Tibial artery (tissue), 4 donors: ENCODE measurements at regions not wholly inside any gene's neighbourhood (a gene's known extent, or its start where the extent isn't known, plus 50 kb on each side); places are given as distances from the start of the nearest gene placed in this dataset.

Experiments used
- DNase-seq, 2 donors: peaks; one replicate each; pipeline ENCODE4 v3.0.0-alpha.2; 2019
- H3K27ac ChIP-seq, 2 donors: fragments of 200-600 bp; sonication (generic) in 1 of 2; 1 replicate in 1 of 2; 2 replicates in 1 of 2; pipeline ENCODE4 v1.5.1; 2018 to 2019; ENCODE audit warnings: mild to moderate bottlenecking in 1 of 2
- H3K27me3 ChIP-seq, 2 donors: fragments of 200-600 bp; sonication (generic) in 1 of 2; one replicate each; pipeline versions ENCODE4 v1.5.1 to v1.6.0; 2016 to 2019
- H3K36me3 ChIP-seq, 3 donors: fragments of 200-600 bp; sonication (generic) in 2 of 3; one replicate each; pipeline ENCODE4 v1.5.1; 2016 to 2019; ENCODE audit warnings: mild to moderate bottlenecking in 2 of 3
- H3K4me1 ChIP-seq, 4 donors: fragments of 200-600 bp; sonication (generic) in 2 of 4; 1 replicate in 3 of 4; 2 replicates in 1 of 4; pipeline ENCODE4 v1.5.1; 2016 to 2019
- H3K4me3 ChIP-seq, 2 donors: fragments of 200-600 bp; sonication (generic) in 1 of 2; 1 replicate in 1 of 2; 2 replicates in 1 of 2; pipeline ENCODE4 v1.5.1; 2018 to 2019; ENCODE audit warnings: mild to moderate bottlenecking in 2 of 2
- H3K9me3 ChIP-seq, 3 donors: fragments of 200-600 bp; sonication (generic) in 1 of 3; one replicate each; pipeline ENCODE4 v1.5.1; 2016 to 2019
- CTCF ChIP-seq, 2 experiments: fragments of 200-600 bp in 1 of 2; fragments of 450-650 bp in 1 of 2; IDR thresholded peaks; one replicate each; pipeline ENCODE4 v1.5.1; 2017 to 2019; ENCODE audit warnings: antibody characterized with exemption in 2 of 2, mild to moderate bottlenecking in 1 of 2, moderate library complexity in 1 of 2
- intact Hi-C: fragments of 100-400 bp; cut with DNase I; formaldehyde crosslinking; loops from one replicate; pipeline ENCODE4 v1.15.0; 2023; ENCODE audit warnings: low total_unique reads

- no peaks in the 10 kb centered on the region for H3K36me3 ChIP-seq
- intact Hi-C loops: no loop called here
- DNase-seq: no peak
- TF ChIP-seq CTCF (IDR thresholded peaks at IDR 0.05): no peak
- H3K4me1 ChIP-seq: no peaks in the 10 kb centered on the region
- H3K9me3 ChIP-seq: no peaks in the 10 kb centered on the region
- no peaks in the 10 kb centered on the region for H3K27me3 ChIP-seq
- no peak overlapping the region for H3K4me3 ChIP-seq
- no peak overlapping the region for H3K27ac ChIP-seq
Observed at GRCh38 chr2:128969374-128969773, 650.7 kb upstream of the HS6ST1 start.

- H3K27ac ChIP-seq: no peak overlapping the region
- intact Hi-C loops: no loop called here
- H3K36me3 ChIP-seq: no peaks in the 10 kb centered on the region
- H3K27me3 ChIP-seq: no peaks in the 10 kb centered on the region
- DNase-seq: no peak
- H3K4me1 ChIP-seq: no peaks in the 10 kb centered on the region
- no peak overlapping the region for H3K4me3 ChIP-seq
- no peaks in the 10 kb centered on the region for H3K9me3 ChIP-seq
- TF ChIP-seq CTCF (IDR thresholded peaks at IDR 0.05): no peak
Observed at GRCh38 chr2:128970332-128971116, 651.9 kb upstream of the HS6ST1 start.

GRCh38 chr2:128973566-128973965, 654.9 kb upstream of the HS6ST1 start:
- no peaks in the 10 kb centered on the region for H3K9me3 ChIP-seq
- no peak for DNase-seq
- no peak for TF ChIP-seq CTCF (IDR thresholded peaks at IDR 0.05)
- H3K4me1 ChIP-seq: no peaks in the 10 kb centered on the region
- intact Hi-C loops: no loop called here
- no peak overlapping the region for H3K4me3 ChIP-seq
- no peak overlapping the region for H3K27ac ChIP-seq
- H3K36me3 ChIP-seq: no peaks in the 10 kb centered on the region
- no peaks in the 10 kb centered on the region for H3K27me3 ChIP-seq

- H3K36me3 ChIP-seq: no peaks in the 10 kb centered on the region
- H3K27ac ChIP-seq: no peak overlapping the region
- H3K27me3 ChIP-seq: no peaks in the 10 kb centered on the region
- DNase-seq: no peak
- no peaks in the 10 kb centered on the region for H3K4me1 ChIP-seq
- no peak for TF ChIP-seq CTCF (IDR thresholded peaks at IDR 0.05)
- no peak overlapping the region for H3K4me3 ChIP-seq
- no peaks in the 10 kb centered on the region for H3K9me3 ChIP-seq
- intact Hi-C loops: no loop called here
Observed at GRCh38 chr2:128978212-128978611, 659.5 kb upstream of the HS6ST1 start.

GRCh38 chr2:128979182-128979581, 660.5 kb upstream of the HS6ST1 start:
- Histone ChIP-seq H3K4me3 (no peak overlapping the region), H3K36me3 (no peaks in the 10 kb centered on the region), H3K9me3 (no peaks in the 10 kb centered on the region), H3K27ac (no peak overlapping the region), H3K4me1 (no peaks in the 10 kb centered on the region), H3K27me3 (no peaks in the 10 kb centered on the region)
- no peak for DNase-seq
- no peak for TF ChIP-seq CTCF (IDR thresholded peaks at IDR 0.05)
- intact Hi-C loops: no loop called here
